HG02759 (cell line): ENCODE measurements at regions not wholly inside any gene's neighbourhood (a gene's known extent, or its start where the extent isn't known, plus 50 kb on each side); places are given as distances from the start of the nearest gene placed in this dataset.
"Not testable (repeated sequence)": the region's sequence is repeated elsewhere in the genome, so short reads cannot be mapped to it uniquely, and the experiment has no call there.

ENCODE experiments used
- ATAC-seq: cut with Tn5 transposase; IDR thresholded peaks from one replicate; pipeline ENCODE4 v1.9.1; 2021; ENCODE audit warnings: mild to moderate bottlenecking, moderate library complexity; ENCODE audit not compliant: unreplicated experiment

DNA sequence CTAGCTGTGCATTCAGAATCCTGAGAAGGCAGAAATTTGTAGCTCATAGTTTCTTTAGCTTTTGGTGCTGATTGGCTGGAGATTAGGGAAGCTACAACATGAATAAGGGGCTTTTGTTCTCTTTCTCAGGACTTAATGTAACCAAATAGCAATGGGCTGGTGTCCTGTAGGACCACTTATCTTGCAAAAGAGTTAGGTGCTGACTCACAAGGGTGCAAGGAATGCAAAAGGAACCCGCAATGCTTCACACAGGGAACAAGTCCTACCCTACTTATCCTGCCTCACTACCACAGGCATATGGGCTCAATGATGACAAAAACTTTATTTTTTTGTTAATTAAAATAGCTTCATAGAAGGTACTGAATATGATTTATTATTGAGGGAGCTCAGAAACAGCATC is 541.5 kb downstream of the AMY1C start:
- no peak for ATAC-seq

DNA sequence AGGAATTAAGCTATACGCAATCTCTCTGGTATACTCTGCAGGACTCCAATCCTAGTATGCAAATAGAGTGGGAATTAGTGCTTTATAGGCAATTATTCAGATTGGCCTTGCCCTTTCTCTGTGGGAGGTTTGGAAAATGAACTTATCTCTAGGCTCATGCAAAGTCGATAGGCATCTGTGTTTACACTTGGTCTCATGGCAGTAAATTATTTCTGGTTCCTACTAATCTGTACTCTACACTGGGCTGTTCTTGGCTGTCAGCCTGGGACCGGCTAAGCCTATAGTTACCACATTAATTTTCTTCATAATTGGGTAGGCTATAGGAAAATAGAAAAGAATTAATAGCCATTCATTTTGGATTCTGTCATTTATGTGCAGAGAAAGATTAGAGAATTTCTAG is 544.6 kb downstream of the AMY1C start:
- no peak for ATAC-seq

DNA sequence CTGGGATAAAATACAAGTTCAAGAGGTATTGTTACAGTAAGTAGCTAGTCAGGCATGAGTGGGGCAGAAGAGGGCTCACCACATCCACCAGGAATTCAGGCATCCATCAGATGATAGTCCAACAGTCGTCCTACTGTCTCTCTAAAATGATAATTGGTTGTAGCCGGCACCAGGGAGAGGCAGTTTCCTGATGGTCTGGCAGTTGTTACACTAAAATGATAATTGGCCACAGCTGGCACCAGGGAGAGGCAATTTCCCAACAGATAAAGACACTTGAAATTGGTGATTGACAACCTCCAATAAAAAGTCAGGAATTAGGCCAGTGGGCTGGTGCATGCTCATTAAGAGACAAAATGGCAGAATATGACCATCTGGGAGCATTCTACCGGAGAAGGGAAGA is 545.8 kb downstream of the AMY1C start:
- no peak for ATAC-seq

DNA sequence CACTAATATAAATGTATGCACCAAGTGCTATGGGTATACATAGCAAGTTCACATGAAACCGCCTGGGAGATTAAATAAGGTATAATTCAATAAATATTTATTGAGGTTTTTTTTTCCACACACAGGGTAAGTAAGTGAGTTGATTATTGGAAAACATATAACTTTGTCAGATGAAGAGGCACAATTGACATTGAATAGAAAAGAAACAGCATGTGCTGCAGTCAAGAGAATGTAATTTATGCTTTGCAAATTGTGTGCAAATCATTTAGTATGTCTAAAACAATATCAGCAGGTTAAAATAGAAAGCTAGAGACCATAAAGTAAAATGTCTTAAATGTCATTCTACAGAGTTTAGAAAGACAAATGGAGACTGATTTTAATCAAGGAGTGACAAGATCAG is 560.0 kb downstream of the AMY1C start:
- no peak for ATAC-seq

DNA sequence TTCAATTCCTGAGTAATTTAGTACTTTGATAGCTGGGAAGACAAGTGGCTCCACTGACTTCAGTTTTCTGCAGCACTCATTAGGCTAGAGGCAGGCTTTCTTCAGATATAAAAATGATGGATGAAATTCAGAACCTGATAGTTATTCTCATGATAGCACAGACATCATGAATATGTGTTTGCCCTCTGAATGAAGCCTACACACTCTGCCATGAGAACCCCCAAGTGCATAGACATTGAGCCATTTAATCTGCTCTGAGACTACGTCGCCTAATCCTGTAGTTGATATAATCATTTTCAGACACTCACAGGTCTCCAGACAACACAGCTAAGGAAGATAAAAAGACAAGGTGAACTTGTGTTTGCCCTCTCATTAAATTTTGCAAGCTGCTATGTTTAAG is 566.1 kb downstream of the AMY1C start:
- no peak for ATAC-seq

DNA sequence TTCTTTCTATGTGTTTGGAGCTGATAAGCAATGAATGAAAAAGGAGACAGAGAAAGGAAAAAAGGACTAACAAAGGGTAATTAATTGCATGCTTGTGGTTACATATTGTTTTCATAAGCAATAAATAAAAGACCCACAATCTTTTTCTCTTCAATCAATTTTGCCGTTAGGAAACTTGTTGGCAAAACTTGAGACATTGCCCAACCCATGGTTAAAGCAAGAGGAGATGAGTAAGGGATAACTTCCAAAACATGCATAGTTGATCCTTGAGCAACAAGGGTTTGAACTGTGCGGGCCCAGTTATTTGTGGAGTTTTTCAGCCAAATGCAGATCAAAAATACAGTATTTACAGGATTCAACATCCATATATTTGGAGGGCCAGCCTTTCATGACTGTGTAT is 572.4 kb downstream of the AMY1C start:
- no peak for ATAC-seq

DNA sequence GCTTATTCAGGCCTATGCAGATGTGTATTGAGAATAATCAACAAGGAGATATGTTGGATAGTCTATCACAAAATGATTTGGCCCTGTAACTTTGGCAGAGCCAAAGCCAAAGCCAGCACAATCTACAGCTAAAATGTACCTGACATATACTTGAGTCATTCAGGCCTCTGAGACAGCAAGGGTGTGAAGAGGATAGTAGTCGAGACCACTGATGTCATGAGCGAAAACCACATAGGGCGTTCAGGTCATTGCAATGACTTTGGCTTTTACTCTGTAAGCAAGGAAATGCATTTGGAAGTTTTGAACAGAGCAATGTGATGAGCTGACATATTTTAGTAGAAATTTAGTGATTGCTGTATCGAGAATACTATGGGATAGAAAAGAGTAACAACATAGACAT is 579.6 kb downstream of the AMY1C start:
- no peak for ATAC-seq

DNA sequence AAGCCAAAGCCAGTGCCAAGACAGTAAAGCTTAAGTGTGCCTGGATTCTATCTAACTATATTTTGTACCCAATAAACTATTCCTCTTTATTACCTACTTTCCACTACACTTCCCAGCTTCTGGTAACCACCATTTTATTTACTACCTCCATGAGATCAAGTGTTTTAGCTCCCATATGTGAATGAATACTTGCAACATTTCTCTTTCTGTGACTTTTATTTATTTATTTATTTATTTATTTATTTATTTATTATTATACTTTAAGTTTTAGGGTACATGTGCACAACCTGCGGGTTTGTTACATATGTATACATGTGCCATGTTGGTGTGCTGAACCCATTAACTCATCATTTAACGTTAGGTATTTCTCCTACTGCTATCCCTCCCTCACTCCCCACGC is 582.1 kb downstream of the AMY1C start:
- ATAC-seq = no peak

DNA sequence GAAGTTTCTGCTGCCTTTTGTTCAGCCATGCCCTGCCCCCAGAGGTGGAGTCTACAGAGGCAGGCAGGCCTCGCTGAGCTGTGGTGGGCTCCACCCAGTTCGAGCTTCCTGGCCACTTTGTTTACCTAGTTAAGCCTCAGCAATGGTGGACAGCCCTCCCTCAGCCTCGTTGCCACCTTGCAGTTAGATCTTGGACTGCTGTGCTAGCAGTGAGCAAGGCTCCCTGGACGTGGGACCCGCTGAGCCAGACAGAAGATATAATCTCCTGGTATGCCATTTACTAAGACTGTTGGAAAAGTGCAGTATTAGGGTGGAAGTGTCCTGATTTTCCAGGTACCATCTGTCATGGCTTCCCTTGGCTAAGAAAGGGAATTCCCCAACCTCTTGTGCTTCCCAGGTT is 588.2 kb downstream of the AMY1C start:
- not testable (repeated sequence) for ATAC-seq

DNA sequence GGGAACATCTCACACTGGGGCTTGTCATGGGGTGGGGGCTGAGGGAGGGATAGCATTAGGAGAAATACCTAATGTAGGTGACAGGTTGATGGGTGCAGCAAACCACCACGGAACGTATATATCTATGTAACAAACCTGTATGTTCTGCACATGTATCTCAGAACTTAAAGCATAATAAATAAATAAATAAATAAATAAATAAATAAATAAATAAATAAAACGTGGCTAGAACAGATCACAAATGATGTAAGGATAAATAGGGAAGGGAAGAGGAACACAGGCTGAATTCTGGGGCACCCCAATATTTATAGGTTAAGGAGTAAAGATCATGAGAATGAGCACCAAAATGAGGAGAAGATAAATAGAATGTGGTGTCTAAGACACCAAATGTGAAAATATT is 592.2 kb downstream of the AMY1C start:
- ATAC-seq = no peak

DNA sequence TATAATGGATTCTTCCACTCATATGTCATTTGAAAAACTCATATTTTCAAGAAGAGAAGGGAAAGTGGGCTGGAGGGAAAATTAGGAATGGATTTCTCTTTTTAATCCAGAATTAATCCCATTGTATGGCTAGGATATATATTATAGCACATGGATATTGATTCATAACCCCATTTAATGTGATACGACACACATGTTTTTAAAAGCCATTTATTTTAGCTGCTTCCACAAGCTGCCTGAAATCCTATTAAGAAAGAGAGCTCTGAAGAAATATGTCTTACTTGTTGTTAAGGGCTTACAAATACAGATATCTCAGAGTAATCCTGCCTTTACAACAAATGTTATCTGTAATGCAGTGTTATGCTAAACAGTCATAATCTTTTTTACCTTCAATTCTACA is 598.6 kb downstream of the AMY1C start:
- ATAC-seq = no peak

DNA sequence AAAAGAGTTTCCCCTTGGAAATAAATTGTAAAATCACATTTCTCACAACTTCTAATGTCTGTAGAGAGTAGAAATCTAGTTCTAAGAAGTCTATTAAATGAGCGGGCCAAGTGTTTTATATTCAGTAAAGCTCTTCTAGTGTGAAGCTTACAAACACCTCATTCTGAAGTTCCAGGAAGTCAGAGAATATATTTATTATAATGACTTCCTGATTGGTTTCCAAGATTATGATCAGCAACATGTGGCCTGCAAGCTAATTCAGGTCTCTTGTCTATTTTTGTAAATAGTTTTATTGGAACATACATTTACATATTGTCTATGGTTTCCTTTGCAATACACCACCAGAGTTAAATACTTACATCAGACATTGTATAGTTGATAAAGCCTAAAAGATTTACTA is 603.9 kb downstream of the AMY1C start:
- no peak for ATAC-seq

DNA sequence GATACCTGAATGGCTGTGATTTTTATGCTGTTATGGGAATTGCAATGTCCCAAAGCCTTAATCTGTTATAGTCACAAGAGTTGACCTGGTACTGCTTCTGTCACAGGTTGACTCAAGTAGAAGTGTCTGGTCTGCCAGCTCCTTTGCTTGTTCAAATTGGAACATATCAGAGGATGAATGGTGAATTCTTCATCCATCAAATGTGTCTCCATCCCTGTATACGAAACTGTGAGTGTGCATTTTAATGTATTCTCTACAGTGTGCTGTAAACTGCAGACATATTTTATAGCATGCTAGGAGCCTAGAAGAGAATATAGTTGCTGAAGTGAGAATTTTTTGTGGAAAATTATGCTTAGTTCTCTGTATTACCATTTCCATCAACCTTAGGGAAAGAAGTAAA is 608.4 kb downstream of the AMY1C start:
- ATAC-seq = no peak

DNA sequence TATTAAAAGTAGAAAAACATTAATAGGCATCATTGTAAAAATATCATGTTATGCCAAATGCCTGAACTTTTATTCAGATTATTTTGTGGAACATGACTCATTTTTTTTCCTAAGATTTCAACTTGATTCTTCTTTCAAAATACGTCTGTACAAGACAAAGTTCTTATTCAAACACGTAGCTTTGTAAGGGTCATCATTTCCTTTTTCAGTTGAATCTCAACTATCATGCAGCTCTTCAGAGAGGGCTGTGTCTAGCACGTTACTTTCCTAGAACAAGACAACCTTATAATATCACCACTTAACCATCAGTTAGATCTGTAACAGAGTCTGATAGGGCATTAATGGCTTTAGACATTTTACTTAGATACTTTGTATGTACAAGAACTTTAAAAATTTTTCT is 608.9 kb downstream of the AMY1C start:
- no peak for ATAC-seq

DNA sequence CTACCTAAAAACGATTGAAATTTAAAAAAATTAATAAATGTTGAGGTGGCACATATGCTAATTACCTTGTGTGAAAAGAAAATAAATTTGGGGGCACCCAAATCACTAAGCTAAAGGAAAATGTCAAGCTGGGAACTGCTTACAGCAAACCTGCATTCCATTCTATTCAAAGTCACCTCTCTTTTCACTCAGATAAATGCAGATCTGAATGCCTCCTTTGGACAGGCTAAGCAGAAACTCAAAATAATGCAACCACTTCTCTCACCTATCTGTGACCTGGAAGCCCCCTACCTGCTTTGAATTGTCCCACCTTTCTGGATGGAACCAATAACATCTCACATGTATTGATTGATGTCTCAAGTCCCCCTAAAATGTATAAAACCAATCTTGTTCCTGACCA is 628.7 kb downstream of the AMY1C start:
- ATAC-seq = no peak

DNA sequence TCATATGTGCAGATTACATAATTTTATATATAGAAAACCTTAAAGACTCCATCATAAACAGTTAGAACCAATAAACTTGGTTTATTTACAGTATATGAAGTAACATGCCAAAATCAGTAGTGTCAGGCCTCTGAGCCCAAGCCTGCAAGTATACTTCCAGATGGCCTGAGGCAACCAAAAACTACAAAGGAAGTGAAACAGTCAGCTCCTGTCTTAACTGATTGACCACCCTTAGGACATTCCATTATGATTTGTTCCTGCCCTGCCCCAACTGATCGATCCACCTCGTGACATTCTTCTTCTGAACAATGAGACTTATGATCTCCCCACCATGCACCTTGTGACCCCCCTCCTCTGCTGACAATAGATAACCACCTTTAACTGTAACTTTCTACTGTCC is 630.3 kb downstream of the AMY1C start:
- ATAC-seq = no peak

DNA sequence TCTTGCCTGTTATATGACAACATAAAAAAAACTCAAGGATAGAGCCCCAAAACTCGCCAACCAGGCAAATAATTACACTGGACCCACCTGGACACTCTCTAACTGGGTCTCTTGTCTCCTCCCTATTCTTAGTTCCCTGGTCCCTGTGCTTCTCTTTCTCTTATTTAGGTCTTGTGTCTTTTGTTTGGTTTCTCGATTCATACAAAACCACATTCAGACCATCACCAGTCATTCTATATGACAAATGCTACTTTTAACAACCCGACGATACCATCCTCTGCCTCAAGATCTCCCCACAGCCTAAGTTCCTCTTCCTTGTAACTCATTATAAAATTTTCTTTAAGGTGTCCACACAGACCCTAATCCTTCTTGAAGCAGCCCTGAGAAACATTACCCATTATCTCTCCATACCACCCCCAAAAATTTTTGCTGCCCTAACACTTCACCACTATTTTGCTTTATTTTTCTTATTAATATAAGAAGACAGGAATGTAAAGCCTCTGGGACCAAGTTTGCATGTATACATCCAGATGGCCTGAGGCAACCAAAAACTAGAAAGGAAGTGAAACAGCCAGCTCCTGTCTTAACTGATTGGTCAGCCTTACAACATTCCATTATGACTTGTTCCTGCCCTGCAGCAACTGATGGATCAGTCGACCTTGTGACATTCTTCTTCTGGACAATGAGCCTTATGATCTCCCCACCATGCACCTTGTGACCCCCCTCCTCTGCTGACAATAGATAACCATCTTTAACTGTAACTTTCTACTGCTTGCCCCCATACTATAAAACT is 638.2 kb downstream of the AMY1C start:
- peak; percentile 41 for ATAC-seq

DNA sequence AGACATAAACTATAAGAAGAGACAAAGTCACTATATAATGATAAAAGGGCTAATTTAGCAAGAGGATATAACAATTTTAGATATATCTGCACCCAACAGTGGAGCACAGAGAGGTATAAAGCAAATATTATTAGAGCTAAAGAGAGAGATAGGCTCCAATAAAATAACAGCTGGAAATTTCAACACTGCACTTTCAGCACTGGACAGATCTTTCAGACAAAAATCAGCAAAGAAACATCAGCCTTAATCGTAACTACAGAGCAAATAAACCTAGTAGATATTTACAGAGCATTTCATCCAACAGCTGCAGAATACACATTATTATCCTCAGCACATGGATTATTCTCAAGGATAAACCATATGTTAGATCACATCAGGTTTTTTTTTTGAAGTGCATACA is 642.9 kb downstream of the AMY1C start:
- ATAC-seq = no peak

DNA sequence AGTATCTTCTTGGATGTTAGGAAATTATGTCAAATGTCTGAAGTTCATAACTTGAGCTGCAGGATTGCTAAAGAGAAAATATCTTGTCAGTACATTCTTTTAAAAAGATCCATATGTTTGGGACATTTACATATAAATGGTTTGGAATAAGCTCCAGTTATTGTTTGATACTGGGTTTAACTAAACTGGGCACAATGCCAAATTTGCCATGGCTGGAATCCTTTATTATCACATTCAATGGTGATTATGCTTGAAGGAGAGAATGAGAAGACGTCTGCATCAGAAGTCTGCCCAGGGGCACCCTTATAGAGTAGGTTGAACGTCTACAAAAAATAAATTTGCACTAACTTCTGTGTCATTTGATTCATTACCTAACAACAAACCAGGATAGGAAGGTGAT is 652.5 kb downstream of the AMY1C start:
- ATAC-seq = no peak

DNA sequence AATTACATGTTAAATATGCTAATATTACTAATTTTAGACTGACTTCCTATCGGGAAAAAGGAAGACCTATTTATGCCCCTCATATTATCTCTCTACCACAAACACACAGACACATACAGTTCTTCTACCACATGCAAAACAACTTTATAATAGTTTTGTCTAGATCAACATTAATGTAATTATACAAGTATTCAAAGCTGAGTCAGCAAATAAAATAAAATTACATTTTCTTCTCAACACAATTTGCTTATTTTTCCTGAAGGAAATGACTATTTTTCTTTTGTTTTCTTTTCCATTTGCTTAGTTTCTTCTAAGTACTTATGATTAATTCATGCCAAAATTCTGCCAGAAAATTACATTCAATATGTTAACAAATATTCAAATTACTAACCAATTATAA is 654.2 kb downstream of the AMY1C start:
- no peak for ATAC-seq

DNA sequence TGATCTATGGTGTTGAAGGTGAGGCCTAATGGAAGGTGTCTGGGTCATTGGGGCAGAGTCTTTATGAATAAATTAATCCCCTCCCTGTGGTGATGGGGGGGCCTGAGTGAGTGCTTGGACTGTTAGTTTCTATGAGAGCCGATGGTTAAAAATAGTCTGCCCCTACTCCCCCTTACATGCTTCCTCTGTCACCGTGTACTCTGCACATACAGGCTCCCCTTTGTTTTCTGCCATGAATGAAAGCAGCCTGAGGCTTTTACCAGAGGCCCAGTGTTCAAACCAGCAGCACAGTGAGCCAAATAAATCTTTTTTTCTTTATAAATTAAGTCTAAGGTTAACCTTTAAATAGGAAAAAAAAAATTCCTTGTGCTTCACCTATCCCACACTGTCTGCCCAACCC is 657.0 kb downstream of the AMY1C start:
- ATAC-seq = no peak

DNA sequence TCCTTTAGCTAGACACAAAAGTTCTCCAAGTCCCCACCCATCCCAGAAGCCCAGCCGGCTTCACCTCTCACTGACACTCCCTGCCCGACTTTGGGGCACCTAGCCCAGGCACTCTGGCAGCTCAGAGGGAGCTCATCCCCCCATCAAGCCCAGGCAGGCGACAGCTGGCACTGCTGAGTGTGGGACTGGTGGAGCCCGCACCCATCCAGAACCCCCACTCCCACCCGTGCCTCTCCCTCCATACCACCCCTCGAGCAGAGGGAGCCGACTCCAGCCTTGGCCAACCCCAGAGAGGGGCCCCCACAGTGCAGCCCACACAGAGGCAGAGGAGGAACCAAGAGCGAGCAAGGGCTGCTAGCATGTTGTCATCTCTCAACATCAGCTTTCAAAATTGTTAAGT is 658.6 kb downstream of the AMY1C start:
- no peak for ATAC-seq

DNA sequence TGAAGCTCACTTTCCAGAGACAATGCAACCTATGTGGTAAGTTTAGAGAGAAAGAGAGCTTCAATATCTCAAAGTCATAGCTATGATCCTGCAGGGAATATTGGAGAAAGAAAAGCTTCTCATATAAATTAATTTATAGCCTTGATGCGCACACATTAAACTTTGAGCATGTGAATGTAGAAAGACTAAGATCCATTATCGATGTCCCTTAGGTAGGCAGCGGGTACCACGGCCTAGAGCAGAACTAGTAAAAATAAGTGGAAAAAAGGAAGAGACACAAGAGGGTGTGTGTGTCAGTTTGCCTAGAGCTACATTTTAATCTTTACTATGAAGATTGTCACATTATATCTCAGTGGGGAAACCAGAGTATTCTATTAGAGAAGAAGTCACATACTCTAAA is 685.6 kb downstream of the AMY1C start:
- no peak for ATAC-seq
